K562 (cell line): ENCODE measurements at regions not wholly inside any gene's neighbourhood (a gene's known extent, or its start where the extent isn't known, plus 50 kb on each side); places are given as distances from the start of the nearest gene placed in this dataset.
A peak's percentile ranks its signal among the peaks of the same experiment; 100 is the strongest.

Source experiments
- C11orf30 ChIP-seq: fragments of 450-650 bp; IDR thresholded peaks from 2 replicates; pipeline ENCODE4 v1.6.1; 2016; ENCODE audit warnings: low read depth, mild to moderate bottlenecking
- CREBBP ChIP-seq: IDR thresholded peaks from one replicate; pipeline ENCODE4 v1.6.1; 2012; ENCODE audit warnings: low read depth, mild to moderate bottlenecking, control low read depth, inconsistent platforms, low read length
- ERF ChIP-seq: fragments of 450-650 bp; formaldehyde crosslinking; IDR thresholded peaks from 2 replicates; pipeline ENCODE4 v1.4.0; 2020; ENCODE audit warnings: mild to moderate bottlenecking, mixed read lengths
- FOS ChIP-seq: IDR thresholded peaks from 3 replicates; pipeline ENCODE4 v1.6.1; 2011; ENCODE audit not compliant: insufficient read length; ENCODE audit errors: extremely low read depth
- GMEB1 ChIP-seq: fragments of 250-450 bp; sonication (Bioruptor Pico); IDR thresholded peaks from 2 replicates; pipeline ENCODE4 v1.4.0; 2020; ENCODE audit warnings: mild to moderate bottlenecking
- ILF3 ChIP-seq: fragments of 450-650 bp; IDR thresholded peaks from 2 replicates; pipeline ENCODE4 v1.6.1; 2018; ENCODE audit warnings: antibody characterized with exemption, mild to moderate bottlenecking, moderate library complexity, borderline replicate concordance
- KDM1A ChIP-seq, 2 experiments: fragments of 450-650 bp; IDR thresholded peaks; 2 replicates each; pipeline ENCODE4 v1.6.1; 2016; ENCODE audit warnings: mild to moderate bottlenecking in 2 of 2
- MAFG ChIP-seq: fragments of 450-650 bp; conservative IDR thresholded peaks from 2 replicates; pipeline ENCODE4 v1.6.1; 2016; ENCODE audit warnings: missing genetic modification characterization, missing compliant biosample characterization
- PHB2 ChIP-seq: fragments of 450-650 bp; IDR thresholded peaks from 2 replicates; pipeline ENCODE4 v1.6.1; 2017; ENCODE audit warnings: low read depth
- SIRT6 ChIP-seq: IDR thresholded peaks from one replicate; pipeline ENCODE4 v1.6.1; 2012; ENCODE audit warnings: low read depth, mild to moderate bottlenecking, control low read depth, inconsistent platforms, low read length, moderate library complexity
- TCF15 ChIP-seq: fragments of 250-450 bp; sonication (Bioruptor Pico); IDR thresholded peaks from 2 replicates; pipeline ENCODE4 v1.8.0; 2022; ENCODE audit warnings: moderate library complexity, mild to moderate bottlenecking, inconsistent platforms
- ZFP91 ChIP-seq: sonication (generic); formaldehyde crosslinking; IDR thresholded peaks from 2 replicates; pipeline ENCODE4 v1.8.0; 2022; ENCODE audit warnings: mild to moderate bottlenecking, missing genetic modification reagents
- ZHX1 ChIP-seq: fragments of 150-350 bp; conservative IDR thresholded peaks from 2 replicates; pipeline ENCODE4 v1.6.1; 2014; ENCODE audit warnings: low read length
- ZNF318 ChIP-seq, 2 experiments: fragments of 450-650 bp; IDR thresholded peaks; 2 replicates each; pipeline ENCODE4 v1.6.1; 2016; ENCODE audit warnings: mild to moderate bottlenecking in 2 of 2, borderline replicate concordance in 1 of 2, low read depth in 1 of 2, moderate library complexity in 1 of 2

GRCh38 chr12:40158592-40159111 lies 52.8 kb upstream of the SLC2A13 start (continued):
- TF ChIP-seq ZNF318 (IDR thresholded peaks at IDR 0.05; ENCODE audit: borderline replicate concordance in 1 of 2, low read depth in 1 of 2) (no peak), SIRT6 (no peak), CREBBP (no peak), FOS (no peak), GMEB1 (CRISPR knock-in tag) (no peak), C11orf30 (peak; percentile 20; the same call in 1 of the 2 replicates), TCF15 (CRISPR knock-in tag) (no peak), MAFG (tag) (0 out of 2 replicates have a peak, but pooled peaks have one; percentile 37), ILF3 (no peak), ERF (CRISPR knock-in tag) (no peak), KDM1A (IDR thresholded peaks at IDR 0.05) (no peak), ZHX1 (no peak), PHB2 (no peak), ZFP91 (CRISPR knock-in tag) (no peak)
